GM21526 (cell line): ENCODE measurements at regions not wholly inside any gene's neighbourhood (a gene's known extent, or its start where the extent isn't known, plus 50 kb on each side); places are given as distances from the start of the nearest gene placed in this dataset.

Experiments
- ATAC-seq: cut with Tn5 transposase; IDR thresholded peaks from one replicate; pipeline ENCODE4 v1.9.1; 2021; ENCODE audit warnings: moderate library complexity; ENCODE audit not compliant: unreplicated experiment, low FRiP score

DNA sequence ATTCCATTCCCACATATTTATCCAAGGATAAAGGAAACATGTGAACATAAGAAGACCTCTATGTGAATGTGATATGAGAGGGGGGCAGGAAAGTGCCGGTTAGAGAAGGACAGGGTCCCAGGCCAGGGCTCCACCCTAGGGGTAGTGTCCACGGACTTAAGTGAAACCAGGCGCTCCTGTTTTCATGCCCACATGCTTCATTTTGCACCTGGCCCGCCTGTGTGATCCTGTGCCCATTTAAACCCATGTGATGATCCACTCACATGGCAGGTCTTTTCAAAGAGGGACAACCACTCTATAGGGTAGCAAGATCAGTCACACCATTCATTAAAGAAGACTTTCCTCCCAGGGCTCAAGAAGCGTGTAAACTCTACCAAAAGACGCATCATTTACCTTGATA is 865.3 kb upstream of the GJE1 start:
- ATAC-seq, result no peak

DNA sequence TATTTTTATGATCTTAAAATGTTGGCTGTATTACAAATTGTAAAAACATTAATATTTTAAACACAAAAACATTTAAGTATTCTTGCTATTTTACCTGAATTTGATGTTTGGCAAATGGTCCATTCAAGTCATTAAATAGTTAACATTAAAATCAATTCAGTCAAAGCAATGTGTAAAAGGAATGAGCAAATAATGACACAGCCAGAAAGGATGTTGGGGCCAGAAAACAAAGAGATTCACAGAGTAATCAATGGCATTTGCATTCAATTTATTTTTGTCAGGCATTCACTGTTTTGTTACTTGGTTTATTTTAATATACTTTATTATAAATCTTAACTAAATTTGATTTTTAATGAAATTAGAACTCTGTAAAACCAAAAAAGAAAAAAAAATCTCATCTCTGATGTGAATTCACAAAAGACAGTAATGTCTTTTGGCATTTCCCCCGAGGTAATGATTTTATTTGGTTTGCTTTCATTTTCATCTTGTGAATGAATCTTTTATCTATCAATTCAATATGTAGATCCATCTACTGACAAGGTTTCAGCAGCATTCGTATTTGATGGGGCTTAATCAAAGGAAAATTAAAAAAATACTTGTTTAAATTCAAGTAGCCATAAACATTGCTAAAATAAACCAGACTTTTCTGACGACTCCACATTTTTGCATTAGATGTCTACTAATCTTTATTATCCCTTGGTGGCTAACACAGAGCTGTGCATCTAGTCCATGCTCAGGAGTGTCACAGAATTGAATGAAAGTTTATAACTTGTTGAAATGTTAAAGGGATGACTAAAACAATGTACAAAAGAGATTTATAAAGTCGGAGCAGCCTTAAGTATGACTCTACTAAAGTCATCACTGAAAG is 866.7 kb upstream of the GJE1 start:
- no peak for ATAC-seq

DNA sequence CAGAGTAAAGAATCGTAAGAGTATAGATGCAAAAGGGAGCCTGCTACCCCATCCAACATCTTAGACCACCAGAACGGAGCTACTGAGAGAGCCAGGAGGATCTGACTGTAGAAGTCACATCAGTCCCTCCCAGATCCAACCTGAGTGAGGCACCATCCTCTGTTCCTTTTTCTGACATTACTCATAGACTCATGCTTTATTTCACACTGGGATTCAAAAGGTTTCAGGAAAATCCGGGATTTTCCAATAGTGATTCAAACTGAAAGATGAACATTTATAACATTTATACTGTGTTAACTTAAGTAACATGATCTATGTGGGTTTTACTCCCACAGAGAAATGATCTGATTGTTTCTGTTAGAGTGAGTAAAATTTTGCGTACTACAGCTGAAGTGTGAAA is 868.6 kb upstream of the GJE1 start:
- no peak for ATAC-seq

DNA sequence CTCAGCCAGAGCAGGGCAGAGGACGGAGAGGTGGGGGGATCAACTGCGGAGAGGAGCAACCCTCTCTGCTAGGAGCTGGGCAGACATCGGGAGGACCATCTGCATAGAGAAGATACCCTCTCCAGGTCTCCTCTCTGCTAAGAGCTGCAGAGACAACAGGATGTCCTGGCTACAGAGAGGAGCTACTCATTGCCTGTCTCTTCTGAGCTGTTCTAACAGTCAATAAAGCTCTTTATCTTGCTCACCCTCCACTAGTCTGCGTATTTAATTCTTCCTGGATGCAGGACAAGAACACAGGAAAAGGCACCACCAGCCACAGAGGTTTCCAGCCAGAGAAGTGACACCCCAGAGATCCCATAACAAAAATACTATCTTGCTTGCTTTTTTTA is 871.1 kb upstream of the GJE1 start:
- ATAC-seq, result no peak

- no peak for ATAC-seq
Measured at GRCh38 chr6:141261016-141261671, 871.6 kb upstream of the GJE1 start.

GRCh38 chr6:141260627-141261015 is 872.1 kb upstream of the GJE1 start:
- ATAC-seq, result no peak

DNA sequence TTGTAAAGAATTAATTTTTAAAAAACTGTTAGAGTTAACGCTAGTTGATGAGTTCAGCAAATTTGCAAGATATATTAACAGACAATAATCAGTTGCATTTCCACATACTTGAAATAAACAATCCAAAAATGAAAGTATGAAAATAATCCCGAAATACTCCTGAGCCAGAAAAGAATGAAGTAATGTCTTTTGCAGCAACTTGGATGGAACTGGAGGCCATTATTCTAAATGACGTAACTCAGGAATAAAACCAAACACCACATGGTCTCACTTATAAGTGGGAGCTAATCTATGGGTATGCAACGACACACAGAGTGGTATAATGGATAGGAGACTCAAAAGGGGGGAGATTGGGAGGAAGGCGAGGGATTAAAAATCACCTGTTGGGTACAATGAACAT is 872.9 kb upstream of the GJE1 start:
- ATAC-seq, result no peak

DNA sequence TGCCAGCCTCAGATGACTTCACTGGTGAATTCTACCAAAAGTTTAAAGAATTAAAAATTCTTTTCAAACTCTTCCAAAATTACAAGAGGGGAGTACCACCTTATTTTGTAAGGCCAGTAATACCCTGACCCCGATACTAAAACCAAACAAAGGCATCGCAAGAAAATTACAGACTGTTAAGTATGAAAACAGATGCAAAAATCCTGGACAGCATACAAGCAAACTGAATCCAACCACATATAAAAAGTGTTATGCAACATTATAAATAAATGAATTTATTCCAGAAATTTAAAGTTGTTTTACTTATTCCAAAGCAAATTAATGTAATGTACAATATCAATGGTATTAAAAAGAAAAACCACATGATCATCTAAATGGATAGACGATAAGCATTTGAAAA is 873.6 kb upstream of the GJE1 start:
- no peak for ATAC-seq

DNA sequence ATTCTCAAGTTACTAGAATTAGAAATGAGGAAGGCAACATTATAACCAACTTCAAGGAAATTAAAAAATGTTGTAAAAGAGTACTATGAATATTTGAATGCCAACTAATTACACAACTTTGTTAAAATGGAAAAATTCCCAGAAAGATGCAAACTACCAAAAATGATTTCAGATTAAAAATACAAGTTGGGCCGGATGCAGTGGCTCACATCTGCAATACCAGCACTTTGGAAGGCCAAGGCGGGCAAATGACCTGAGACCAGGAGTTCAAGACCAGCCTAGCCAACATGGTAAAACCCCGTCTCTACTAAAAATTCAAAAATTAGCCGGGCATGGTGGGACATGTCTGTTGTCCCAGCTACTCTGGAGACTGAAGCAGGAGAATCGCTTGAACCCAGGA is 874.2 kb upstream of the GJE1 start:
- no peak for ATAC-seq

DNA sequence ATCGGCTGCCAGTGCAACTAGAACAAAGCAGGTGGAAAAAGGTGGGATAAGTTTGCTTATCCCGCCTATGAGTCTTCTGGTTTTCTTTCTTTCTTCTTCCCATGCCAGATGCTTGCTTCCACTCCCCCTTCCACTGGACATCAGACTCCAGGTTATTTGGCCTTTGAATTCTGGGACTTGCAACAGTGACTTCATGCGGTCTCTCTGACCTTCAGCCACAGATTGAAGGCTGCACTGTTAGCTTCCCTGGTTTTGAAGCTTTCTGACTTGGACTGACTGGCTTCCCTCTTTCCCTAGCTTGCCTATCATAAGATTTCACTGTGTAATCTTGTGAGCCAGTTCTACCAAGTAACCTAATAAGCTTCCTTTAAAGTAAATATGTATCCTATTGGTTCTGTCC is 878.4 kb upstream of the GJE1 start:
- ATAC-seq, result no peak

- ATAC-seq, result no peak
Measured at GRCh38 chr6:141252828-141253608, 879.7 kb upstream of the GJE1 start.

DNA sequence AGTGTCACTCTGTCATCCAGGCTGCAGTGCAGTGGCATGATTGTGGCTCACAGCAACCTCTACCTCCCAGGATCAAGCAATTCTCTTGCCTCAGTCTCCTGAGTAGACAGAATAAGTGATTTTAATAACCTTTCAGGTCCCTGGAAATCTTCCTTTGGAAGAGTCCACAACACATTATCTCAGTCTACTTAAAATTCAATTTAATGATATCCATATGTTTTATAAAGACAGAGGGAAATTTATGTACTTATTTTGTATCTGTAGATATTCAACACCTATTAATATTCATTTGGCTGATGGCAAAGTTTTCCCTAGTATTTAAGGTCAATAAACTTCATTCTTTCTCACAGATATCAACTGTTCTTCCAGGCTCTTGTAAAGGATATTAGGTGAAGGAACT is 881.4 kb upstream of the GJE1 start:
- no peak for ATAC-seq

- ATAC-seq, result peak; percentile 79
Measured at GRCh38 chr6:141248021-141248799, 884.5 kb upstream of the GJE1 start.

DNA sequence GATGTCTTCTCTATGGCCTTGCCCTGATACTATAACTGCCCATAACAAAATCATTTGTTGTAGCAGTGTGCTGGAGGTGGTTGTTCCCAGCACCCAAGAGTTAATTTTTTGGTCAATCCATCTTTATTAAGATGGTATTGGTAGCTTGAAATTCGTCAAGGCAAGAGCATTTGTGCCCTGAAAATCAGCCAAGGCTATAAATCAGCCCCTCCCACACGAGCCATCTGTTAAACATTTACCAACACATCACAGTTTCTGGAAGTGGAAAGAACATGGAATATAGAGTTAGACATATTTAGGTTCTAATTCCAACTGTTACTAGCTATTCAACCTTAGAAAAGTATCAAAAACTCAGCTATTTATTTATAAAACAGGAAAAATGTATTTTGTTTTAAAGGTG is 888.4 kb upstream of the GJE1 start:
- no peak for ATAC-seq

DNA sequence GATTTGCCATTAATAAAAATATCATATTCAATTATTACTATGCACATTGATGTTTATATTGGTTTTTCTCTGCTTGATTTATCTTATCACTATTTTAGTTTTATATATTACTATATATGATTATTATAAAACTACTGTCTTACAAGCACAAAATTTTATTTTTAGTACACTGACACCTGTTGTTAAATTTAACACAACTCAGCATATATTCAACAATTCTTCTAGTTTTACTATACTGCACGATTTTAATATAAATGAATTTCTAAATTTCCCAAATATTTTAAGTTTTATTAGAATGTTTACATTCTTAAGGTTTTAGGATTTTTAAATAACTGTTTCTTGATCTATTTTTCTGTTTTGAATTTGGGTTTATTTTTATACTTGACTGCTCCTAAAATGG is 889.8 kb upstream of the GJE1 start:
- ATAC-seq, result no peak

DNA sequence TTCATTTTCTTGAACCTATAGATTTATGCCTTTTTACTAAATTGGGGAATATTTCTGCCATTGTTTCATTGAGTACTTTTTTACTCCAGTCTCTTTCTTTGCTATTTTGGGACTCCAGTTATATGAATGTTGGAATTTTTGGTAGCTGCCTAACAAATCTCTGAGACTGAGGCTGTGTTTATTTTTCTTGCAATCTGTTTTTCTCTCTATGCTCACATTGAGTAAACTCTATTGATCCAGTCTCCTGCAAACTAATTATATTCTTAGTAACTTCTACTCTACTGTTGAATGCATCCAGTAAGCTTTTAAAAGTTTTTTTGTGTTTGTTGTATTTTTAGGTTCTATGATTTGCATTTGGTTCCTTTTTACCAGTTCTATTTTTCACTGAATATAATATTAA is 903.4 kb upstream of the GJE1 start:
- no peak for ATAC-seq

- no peak for ATAC-seq
Measured at GRCh38 chr6:141218583-141218982, 914.1 kb upstream of the GJE1 start.

DNA sequence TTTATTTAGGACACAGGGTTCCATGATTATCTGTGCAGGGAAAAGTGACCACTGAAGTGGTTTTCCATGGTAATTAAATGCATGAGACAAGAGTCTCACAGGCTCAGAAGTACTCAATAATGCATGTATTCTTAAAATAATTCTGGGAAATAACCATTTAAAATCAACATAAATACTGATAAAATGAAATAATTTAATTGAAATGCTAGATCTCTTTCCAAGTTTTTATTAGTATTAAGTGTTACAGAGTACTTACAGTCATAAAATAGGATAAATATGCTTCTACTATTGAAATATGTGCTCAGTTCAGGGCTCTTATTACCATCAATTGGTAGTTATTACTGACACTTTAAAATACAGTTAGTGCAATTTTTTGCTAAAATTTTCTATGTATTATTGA is 916.0 kb upstream of the GJE1 start:
- ATAC-seq, result no peak

- ATAC-seq, result no peak
Measured at GRCh38 chr6:141212296-141212695, 920.4 kb upstream of the GJE1 start.

- no peak for ATAC-seq
Measured at GRCh38 chr6:141211845-141212244, 920.9 kb upstream of the GJE1 start.

DNA sequence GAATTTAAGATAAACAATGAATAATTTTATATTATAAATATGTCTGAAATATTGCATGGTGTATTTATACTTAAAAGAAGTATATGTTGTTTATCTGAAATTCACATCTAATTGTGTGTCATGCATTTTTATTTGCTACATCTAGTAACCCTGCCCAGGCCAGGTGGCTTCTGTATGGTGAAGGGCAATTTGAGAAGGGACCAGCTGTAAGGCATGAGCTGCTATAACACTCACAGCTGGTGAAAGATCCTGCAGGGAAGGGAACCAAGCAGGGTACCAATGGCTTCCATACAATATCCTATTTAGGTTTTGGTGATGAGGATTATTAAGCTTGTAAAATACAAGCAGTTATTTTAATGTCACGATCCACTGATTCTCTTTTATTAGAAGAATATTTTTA is 921.8 kb upstream of the GJE1 start:
- no peak for ATAC-seq
